ENCODE measurements at regions not wholly inside any gene's neighbourhood (a gene's known extent, or its start where the extent isn't known, plus 50 kb on each side); places are given as distances from the start of the nearest gene placed in this dataset.

DNA sequence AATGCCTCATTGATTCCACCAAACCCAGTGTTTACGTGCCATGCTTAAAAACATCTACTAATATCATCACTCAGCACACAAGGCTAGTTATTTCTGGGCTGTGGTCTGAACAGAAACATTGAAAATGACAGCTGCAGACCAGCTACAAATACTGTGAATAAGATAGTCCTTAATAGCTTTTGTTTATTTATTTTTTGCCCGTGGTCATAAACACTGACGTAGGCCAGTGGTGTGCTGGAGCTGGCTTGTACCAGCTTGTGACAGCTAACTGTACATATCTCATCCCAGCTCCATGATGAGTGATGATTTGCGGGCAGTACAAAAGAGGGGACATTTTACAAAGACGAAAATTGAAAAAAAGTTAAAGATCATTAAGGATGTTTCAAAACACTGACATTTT lies 1057.0 kb downstream of the EPHA7 start:
- TF ChIP-seq GATA2 (IDR thresholded peaks at IDR 0.05; ENCODE audit: low read depth, low read length): no peak
- no peak for TF ChIP-seq GATA3 (IDR thresholded peaks at IDR 0.05; ENCODE audit: low read depth, low read length)
